Upper lobe of left lung (tissue), 4 donors: ENCODE measurements at regions not wholly inside any gene's neighbourhood (a gene's known extent, or its start where the extent isn't known, plus 50 kb on each side); places are given as distances from the start of the nearest gene placed in this dataset.

Experiments used
- CTCF ChIP-seq, 6 experiments: fragments of 450-650 bp in 4 of 6; fragments of 200-600 bp in 2 of 6; sonication (generic) in 2 of 6; IDR thresholded peaks; one replicate each; pipeline ENCODE4 v1.5.1; 2016 to 2019; ENCODE audit warnings: antibody characterized with exemption in 6 of 6
- POLR2A ChIP-seq, 4 donors: fragments of 450-650 bp; IDR thresholded peaks; one replicate each; pipeline ENCODE4 v1.5.1; 2016 to 2017; ENCODE audit warnings: antibody characterized with exemption in 4 of 4, mild to moderate bottlenecking in 2 of 4

DNA sequence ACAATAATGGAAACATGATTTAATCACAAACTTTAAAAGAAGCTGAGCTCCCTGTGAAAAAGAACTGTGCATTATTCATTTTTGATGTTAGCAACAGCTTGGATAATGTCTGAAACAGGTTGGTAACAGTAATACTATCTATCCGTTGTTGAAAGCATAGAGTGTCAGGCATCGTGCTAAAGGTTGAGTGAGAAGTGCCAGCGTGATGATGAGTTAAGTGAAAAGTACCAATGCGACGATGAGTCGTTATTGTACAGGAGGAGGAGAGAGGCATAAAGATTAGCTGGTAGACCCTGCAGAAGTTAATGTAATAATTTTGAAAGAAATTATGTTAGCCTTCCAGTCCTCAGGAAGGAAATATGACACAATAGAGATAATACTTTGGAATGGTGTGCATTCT is 593.6 kb downstream of the MAT2B start:
- TF ChIP-seq POLR2A (IDR thresholded peaks at IDR 0.05) = no peak
- TF ChIP-seq CTCF (IDR thresholded peaks at IDR 0.05) = no peak
